ENCODE measurements at regions not wholly inside any gene's neighbourhood (a gene's known extent, or its start where the extent isn't known, plus 50 kb on each side); places are given as distances from the start of the nearest gene placed in this dataset.

- TF ChIP-seq CTCF (conservative IDR thresholded peaks at IDR 0.05; ENCODE audit: low read length) (no peak), EZH2phosphoT487 (IDR thresholded peaks at IDR 0.05; ENCODE audit: borderline replicate concordance) (no peak)
Observed at GRCh38 chr10:28785018-28785417, 107.7 kb downstream of the BAMBI start.

All from Loucy (cell line).